ENCODE measurements at regions not wholly inside any gene's neighbourhood (a gene's known extent, or its start where the extent isn't known, plus 50 kb on each side); places are given as distances from the start of the nearest gene placed in this dataset.

DNA sequence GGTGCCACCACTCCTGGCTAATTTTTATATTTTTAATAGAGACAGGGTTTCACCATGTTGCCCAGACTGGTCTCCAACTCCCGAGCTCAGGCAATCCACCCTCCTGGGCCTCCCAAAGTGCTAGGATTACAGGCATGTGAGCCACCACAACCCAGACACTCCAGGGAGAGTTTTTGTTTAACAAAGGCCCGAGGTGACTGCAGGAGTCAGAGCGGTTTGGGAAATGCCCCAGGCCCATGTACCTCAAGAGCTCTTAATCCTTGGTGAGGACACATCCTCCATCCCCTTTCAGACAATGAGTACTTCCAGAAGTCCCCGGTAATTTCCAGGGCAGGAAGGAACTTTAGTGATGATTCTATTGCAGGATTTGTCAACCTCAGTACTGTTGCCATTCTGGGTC lies 176.0 kb downstream of the ESRRB start:
- DNase-seq (ENCODE audit: low read depth in 2 of 2), result no peak

DNA sequence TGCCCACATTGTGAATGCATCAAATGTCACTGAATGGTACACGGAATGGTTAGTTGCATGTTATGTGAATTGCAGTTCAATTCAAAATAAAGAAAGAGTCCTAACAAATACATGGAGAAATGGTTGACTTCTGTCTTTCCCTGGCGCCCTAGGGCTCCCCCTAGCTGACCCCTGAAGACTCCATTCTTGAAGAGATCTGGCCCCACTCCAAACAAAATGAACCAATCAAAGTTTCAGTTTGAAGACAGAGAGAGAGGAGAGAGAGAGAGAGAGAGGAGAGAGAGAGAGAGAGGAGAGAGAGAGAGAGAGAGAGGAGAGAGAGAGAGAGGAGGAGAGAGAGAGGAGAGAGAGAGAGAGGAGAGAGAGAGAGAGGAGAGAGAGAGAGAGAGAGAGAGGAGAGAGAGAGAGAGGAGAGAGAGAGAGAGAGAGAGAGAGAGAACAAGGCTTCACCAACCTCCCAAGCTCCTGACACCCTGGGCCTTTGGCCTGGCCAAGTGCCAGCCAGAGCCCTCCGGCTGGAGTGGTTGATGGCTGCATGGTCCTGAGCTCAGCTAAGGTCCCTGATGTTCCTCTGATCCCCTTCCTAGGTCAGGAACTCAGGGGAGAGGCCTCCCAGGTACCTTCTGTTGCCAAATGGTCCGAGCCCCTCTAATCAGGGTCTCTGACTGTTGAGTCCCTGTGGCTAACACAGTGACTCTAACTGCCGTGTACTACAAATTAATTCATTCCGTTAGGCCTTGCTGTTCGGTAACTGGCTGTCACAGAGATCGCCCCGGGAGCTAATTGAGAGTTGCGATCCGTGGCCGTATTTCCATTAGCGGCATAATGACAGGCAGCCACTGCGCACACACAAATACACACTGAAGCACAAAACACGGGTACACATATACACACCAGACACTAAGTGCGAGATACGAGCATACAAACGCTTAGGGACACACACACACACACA lies 188.8 kb downstream of the ESRRB start:
- DNase-seq (ENCODE audit: low read depth in 2 of 2), result no peak

DNA sequence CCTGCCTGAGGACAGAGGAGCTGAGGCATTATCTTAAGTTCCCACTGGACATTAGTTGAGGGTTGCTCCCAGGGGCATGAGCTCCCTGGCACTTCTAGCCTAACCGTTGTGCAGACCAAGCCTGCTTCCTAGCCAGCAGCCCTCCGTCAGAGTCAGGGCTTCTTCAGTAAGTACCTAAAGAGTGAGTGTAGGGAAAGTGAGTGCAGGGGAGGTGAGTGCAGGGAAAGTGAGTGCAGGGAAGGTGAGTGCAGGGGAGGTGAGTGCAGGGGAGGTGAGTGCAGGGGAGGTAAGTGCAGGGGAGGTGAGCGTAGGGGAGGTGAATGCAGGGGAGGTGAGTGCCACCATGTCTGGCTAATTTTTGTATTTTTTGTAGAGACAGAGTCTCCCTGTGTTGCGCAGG lies 190.5 kb downstream of the ESRRB start:
- DNase-seq (ENCODE audit: low read depth in 2 of 2), result no peak

DNA sequence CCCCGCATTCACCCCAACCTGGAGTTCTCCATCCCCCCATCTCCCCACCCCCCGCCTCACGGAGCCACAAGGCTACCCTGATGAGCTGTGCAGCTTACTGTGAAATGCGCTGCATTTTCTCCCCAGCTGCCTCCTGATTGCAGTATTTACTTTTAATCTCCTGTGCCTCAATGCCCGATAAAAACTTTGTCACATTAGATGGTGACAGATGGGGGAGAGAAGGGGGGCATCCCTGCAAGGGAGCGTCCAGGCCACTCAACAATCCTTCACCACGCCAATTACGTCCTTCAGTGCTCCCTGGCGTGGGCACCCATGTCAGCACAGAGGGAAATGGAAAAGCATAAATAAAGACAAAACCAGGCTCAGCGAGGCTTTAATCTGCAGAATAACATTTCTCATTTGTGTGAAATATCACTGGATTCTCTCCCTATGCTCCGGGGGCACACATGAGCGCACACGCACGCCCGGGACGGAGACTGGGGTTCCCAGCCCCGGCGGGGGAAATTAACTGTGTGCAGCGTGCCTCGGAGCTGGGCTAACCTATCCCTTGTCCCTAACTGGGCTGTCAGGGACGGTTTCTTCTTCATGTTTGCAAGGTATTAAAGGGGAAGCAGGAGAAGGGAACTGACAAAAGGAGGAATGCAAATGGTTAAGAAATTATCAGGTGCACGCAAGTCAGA lies 186.7 kb upstream of the VASH1 start:
- DNase-seq (ENCODE audit: low read depth in 2 of 2), result no peak

DNA sequence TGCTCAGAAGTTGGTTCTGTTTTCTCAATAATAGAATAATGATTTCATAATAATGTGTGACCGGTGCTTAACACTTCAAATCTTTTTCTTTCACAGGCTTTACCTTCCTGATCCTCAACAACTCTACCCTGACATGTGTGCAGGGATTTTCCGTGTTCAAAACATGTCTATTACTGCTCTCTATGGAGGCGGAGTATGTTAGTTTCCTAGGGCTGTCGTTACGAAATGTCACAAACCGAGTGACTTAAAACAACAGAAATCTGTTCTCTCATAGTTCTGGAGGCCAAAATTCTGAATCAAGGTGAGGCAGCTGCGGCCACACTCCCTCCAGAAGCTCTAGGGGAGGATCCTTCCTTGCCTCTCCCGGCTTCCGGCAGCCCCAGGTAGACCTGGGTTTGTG lies 186.2 kb upstream of the VASH1 start:
- DNase-seq (ENCODE audit: low read depth in 2 of 2), result no peak

DNA sequence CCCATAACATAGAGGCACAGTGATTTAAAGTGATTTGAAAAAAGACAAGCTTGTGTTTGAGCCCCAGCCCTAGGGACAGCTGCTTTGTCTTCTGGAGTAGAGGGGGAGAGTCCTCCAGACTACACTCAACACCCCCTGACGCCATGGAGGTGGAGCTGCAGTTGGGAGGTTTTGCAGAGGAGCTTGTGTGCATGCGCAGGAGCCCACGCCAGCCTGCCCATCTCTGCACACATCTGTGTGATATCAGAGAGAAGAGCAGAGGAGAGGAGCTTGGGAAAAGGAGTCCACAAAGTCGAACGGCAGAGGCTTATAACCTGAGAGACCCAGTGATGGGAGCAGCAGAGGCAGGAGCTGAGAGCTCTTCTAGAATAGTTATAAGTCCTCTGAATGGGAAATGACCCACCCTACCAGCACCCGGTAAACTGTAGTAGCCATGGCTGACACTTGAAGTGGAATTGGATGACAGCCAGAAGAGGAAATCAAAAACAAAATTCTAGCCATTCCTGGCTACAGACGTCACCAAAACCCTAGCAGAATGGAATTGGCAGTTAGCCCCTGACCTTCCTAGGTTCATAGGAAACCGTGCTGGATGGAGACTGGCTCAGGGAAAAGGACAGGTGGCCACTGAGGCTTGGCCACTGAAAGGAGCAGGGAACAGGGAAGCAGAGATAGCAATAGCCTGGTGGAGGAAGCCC lies 185.1 kb upstream of the VASH1 start:
- DNase-seq (ENCODE audit: low read depth in 2 of 2), result no peak

DNA sequence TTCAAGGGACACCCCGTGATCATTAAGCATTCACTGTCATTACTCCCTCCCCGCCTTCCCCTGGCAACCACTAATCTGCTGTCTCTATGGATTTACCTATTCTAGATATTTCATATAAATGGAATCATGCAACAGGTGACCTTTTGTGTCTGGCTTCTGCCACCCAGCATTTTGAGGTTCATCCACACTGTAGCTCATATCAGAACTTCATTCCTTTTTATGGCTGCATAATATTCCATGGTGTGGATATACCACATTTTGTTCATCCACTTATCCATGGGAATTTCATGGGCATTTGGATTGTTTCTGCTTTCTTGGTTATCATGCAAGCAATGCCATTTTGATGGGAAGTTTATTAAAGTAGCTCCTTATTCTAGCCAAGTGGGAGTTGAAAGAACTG lies 184.2 kb upstream of the VASH1 start:
- DNase-seq (ENCODE audit: low read depth in 2 of 2), result no peak

GRCh38 chr14:76577837-76578236 lies 183.4 kb upstream of the VASH1 start:
- DNase-seq (ENCODE audit: low read depth in 2 of 2), result no peak

GRCh38 chr14:76580399-76580798 lies 180.9 kb upstream of the VASH1 start:
- DNase-seq (ENCODE audit: low read depth in 2 of 2), result no peak

DNA sequence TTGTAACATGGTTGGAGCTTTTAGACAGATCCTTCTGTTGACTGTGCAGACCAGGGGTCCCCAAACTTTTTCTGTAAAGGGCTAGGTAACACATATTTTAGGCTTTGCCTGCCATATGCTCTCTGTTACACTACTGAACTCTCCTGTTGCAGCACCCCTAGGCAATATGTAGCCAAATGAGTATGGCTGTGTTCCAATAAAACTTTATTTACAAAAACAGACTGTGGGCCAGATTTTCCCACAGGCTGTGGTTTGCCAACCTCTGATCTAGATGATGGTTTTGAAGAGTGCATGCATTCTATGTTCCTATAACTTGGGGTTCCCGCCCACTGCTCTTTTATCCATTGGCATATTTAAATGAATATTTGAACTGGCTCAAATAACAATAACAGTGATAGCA lies 180.3 kb upstream of the VASH1 start:
- DNase-seq (ENCODE audit: low read depth in 2 of 2), result no peak

DNA sequence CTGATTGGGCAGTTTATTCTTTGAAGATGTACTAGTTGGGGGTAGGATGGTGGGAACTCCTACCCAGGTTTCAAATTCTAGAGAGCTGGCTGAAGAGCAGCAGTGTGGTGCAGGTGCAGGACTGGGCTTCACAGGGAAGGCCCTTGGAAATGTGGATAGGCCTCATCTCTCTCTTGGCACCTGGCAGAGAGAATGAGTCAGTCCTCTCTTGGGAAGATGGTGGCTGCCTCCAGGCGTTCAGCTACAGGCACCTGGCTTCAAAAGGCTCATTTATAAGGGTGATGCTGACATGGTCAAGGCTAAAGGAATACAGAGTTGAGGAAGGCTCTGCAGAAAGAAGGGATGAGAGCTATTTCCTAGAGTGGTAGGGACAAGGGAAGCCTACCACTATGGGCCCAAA lies 179.7 kb upstream of the VASH1 start:
- no peak for DNase-seq (ENCODE audit: low read depth in 2 of 2)

DNA sequence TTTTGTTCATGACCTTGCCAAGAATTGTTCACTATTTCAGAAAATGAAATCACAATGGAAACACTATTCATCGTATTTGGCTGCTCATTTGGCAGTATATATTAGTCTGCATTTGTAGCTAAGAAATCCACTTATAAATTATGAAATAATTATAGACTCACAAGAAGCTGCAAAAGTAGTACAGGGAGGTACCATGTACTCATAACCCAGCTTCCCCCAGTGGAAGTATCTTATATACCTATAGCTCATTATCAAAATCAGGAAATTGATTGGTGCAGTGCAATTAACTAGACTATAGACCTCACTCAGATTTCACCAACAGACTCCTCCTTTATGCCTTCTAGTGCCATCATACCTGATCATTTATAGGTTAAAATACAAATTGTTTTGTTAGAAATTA lies 178.8 kb upstream of the VASH1 start:
- no peak for DNase-seq (ENCODE audit: low read depth in 2 of 2)

DNA sequence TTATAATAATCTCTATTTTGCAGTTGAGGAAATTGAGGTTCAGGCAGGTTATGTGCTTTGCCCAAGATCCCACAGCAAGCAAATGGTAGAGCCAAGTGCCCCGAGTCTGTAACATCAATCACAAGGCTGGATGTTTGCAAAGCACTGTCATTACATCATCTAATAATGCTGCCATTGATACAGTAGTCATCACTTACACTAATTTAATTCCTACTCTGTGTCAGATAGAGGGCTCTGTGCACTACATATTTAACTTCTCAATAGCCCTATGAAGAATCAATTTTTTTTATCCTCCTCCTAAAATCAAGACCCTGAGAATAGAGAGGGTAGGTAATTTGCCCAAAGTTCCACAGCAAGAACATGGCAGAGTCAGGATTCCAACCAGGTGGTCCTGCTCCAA lies 178.1 kb upstream of the VASH1 start:
- DNase-seq (ENCODE audit: low read depth in 2 of 2), result no peak

DNA sequence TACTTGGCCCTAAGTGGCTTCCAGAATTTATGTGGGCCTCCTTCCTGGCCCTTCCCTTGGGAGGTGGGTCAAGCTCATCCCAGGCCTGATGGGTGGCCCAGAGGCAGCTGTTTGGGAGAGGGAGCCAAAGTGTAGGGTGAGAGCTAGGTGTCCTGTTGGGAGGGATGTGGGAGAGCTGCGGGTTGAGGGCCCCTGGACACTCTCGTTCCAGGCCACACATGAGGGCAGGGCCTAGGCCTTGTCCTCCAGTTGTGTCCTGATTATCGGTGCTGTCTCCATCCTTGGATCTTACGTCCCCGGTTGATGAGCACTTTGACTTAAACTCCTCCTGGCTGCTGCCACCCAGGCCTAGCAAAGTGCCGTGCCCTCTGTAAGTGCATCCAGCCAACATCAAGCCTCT lies 177.5 kb upstream of the VASH1 start:
- DNase-seq (ENCODE audit: low read depth in 2 of 2), result no peak

DNA sequence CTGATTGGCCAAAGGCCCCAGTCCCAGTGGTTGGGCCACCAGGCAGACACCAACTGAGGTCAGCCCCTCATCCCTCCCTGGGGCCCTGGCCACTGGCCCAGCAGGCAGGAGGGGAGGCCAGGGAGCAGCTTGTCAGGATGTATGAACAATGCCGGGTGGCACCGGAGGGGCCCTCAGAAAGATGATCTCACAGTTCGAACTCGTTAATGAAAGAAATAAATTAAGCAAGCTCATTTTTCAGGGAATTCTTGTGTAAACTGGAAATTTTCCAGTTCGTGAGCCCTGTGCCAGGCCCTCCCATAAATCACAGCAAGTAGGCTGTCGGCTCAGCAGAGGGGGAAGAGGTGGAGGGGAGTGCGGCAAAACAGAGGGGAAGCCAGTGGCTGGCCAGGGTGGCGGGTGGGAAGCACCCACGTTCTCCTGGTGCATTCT lies 177.0 kb upstream of the VASH1 start:
- no peak for DNase-seq (ENCODE audit: low read depth in 2 of 2)

- no peak for DNase-seq (ENCODE audit: low read depth in 2 of 2)
Measured at GRCh38 chr14:76585616-76586015, 175.7 kb upstream of the VASH1 start.

DNA sequence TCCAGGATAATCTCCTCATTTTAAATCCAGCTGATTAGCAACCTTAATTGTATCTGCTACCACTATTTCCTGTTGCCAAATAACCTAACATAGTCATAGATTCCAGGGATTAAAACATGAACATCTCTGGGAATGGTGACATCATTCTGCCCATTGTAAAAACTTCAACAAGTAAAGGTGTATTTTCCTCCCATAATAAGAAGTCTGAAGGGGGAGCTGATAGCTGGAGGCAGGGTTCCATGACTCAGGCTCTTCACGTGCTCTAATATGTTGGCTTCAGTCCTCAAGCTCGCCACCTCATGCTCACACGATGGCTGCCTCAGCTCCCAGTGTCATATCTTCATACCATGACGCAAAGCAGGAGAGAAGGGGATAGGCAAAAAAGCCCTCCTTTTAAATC lies 172.0 kb upstream of the VASH1 start:
- DNase-seq (ENCODE audit: low read depth in 2 of 2), result no peak

GRCh38 chr14:76591266-76591665 lies 170.0 kb upstream of the VASH1 start:
- no peak for DNase-seq (ENCODE audit: low read depth in 2 of 2)

GRCh38 chr14:76595266-76595665 lies 166.0 kb upstream of the VASH1 start:
- no peak for DNase-seq (ENCODE audit: low read depth in 2 of 2)

DNA sequence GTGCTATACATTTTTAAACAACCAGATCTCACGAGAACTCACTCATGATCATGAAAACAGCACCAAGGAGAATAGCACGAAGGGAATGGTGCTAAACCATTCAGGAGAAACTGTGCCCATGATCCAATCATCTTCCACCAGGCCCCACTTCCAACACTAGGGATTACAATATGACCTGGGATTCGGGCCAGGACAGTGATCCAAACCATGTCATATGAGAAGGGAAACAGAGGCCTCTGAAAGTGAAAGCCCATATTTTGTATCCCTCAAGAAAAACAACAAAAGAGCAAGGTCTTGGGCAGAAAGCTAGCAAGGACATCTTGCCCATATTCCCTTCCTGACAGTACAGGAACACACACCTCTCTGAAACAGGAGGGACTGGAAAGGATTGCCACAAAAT lies 163.9 kb upstream of the VASH1 start:
- DNase-seq (ENCODE audit: low read depth in 2 of 2), result no peak

GRCh38 chr14:76599141-76599540 lies 162.1 kb upstream of the VASH1 start:
- DNase-seq (ENCODE audit: low read depth in 2 of 2), result no peak

DNA sequence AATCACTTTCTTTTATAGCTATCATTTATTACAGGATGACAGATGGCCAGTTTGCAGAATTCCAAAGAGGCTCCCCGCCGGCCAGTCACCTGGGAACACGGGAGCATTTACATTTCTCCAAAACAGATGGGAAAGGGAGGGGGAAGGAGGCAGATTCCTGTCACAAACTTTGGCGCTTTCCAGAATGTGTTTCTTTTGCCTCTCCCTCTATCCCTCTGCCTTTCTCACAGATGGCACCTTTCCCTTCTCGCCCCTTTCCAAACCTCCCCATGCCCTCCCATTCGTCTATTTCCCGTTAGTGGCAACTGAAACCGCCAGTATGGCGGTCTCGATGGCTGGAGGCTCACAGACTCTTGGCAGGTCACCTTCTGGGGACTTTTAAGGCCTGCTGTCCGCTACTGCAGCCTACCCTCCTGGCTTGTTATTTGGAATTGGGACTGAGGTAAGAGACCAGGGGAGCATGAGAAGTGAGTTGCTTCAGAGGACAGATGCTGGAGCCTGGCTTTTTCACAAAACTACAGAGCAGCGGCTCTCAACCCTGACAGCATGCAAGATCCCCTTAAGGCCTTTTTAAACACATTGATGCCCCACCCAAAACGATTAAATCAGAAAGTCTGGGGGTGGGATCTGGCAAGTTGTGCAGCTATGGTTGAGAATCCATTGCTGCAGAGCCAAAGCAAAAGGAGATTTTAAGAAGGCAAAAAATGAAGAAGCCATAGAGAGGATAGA lies 161.5 kb upstream of the VASH1 start:
- no peak for DNase-seq (ENCODE audit: low read depth in 2 of 2)

Data from fibroblast of skin of left biceps (primary cell).